ENCODE measurements at regions not wholly inside any gene's neighbourhood (a gene's known extent, or its start where the extent isn't known, plus 50 kb on each side); places are given as distances from the start of the nearest gene placed in this dataset.
A peak's percentile ranks its signal among the peaks of the same experiment; 100 is the strongest.

DNA sequence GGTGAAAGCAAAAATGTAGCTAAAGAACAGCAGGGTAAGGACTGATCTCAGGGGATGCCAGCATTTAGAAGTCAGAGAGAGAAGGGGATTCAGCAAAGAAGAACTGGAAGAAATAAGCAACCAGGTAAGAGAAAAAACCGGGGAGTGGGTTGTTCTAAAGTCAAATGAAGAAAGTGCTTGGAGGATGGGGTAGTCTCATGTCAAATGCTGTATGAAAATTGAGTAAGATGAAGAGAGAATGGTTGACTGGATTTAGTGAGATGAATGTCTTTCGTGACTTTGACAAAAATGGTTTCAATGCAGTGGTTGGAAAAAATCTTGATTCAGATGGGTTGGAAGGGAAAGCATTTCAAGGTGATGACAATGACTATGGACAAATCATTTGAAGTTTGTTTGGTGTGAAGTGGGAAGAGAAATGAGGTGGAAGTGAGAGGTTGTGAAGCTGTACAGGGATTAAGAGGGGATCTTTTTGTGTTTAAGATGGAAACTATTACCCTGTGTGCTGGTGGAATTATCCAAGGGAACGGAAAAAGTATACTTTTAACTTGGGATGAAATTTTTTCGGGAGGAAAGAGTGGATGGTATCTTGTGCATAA lies 484.0 kb downstream of the ETS1 start:
- no peak for DNase-seq

DNA sequence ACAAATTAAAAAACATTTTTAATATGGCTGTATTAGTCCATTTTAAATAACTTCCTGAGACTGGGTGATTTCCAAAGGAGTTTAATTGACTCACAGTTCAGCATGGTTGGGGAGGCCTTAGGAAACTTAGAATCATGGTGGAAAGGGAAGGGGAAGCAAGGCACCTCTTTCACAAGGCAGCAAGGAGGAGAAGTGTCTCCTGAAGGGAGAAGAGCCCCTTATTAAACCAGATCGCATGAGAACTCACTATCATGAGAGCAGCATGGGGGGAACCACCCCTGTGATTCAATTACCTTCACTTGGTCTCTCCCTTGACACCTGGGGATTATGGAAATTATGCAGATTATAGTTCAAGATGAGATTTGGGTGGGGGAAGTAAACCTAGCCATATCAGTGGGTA lies 488.6 kb downstream of the ETS1 start:
- DNase-seq: no peak

DNA sequence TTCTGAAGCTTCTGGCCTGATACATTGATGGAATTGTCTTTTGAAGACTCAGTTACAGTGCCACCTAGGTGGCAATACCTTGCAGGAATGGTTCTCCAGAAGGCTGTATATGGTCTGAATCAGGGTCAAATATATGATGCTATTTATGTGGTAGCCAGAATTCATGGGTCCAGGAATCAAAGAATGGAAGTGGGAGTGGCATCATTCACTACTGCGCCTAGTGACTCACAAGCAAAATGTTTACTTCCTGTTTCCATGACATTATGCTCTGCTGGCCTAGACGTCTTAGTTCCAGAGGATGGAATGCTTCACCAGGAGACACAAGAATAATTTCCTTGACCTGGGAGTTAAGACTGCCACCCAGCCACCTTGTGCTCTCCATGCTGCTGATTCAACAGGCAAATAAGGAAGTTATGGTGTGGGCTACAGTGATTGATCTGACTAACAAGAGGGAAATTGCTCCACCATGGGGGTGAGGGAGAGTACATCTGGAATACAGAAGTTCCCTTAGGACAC lies 491.8 kb downstream of the ETS1 start:
- peak in 2 of 3 donors; percentile 22 to 47 for DNase-seq

DNA sequence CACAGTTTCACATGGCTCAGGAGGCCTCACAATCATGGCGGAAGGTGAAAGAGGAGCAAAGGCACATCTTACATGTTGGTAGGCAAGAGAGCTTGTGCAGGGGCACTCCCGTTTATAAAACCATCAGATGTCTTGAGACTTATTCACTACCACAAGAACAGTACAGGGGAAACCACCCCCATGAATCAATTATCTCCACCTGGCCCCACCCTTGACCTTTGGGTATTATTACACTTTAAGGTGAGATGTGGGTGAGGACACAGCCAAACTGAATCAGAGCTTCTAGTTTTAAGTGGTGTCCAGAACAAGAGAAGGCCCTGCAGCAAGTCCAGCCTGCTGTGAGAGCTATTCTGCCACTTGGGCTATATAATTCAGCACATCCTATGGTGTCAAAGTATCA lies 493.7 kb downstream of the ETS1 start:
- DNase-seq: no peak

DNA sequence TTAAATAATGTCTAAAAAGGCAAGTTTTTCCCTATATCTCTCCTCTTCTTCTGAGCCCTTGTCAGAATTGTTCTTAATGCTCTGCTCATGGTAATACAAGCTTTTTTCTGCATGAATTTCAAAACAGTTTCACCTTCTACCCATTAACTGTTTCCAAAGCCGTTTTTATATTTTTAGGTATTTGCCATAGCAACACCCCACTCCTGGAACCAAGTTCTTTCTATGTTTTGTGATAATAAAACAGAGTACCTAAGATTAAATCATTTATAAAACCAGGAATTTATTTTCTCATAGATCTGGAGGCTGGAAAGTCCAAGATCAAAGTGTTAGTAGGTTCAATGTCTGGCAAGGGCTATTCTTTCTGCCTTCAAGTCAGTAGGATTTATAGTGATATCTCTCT lies 497.4 kb downstream of the ETS1 start:
- no peak for DNase-seq

DNA sequence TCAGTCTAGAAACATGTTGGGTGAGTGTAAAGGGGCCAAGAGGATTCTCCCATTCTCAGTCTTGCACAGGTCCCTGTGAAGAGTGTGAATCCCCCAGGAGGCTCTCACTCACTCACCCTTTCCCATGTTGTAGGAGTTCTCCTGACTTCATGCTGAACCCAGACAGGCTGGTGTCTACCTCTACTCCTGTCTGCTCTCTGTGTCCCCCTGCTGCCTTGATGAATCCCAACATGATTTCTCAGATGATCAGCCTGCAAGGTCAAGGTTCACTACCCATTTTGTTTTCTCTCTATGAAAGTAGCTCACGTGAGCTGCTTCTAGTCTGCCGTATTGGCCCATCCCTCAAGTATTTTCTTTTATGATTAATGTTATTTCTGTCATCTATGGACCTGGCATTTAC lies 500.6 kb downstream of the ETS1 start:
- DNase-seq: no peak

DNA sequence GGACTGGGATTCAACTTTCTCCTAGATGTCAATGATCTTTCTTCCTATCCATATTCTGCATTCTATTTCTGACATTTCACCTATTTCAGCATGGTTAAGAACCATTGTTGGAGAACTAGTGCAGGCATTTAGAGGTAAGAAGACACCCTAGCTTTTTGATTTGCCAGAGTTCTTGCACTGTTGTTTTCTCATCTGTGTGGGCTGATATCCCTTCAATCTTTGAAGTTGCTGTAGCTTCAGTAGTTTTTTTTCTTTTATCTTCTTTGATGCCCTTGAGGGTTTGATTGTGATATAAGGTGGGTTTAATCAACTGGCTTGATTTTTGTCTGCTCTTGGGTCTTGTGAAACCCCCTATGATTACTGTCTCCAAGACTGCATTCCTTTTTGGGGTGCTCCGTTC lies 502.1 kb downstream of the ETS1 start:
- no peak for DNase-seq

DNA sequence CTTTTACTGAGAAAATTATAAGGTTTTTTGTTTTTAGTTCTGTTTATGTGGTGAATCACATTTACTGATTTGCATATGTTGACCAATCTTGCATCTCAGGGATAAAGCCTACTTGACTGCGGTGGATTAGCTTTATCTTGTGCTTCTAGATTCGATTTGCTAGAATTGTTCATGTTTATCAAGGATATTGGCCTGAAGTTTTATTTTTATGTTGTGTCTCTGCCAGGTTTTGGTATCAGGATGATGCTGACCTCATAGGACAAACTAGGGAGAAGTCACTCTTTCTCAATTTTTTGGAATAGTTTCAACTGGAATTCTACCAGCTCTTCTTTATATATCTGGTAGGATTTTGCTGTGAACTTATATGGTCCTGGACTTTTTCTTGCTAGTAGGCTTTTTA lies 504.8 kb downstream of the ETS1 start:
- no peak for DNase-seq

DNA sequence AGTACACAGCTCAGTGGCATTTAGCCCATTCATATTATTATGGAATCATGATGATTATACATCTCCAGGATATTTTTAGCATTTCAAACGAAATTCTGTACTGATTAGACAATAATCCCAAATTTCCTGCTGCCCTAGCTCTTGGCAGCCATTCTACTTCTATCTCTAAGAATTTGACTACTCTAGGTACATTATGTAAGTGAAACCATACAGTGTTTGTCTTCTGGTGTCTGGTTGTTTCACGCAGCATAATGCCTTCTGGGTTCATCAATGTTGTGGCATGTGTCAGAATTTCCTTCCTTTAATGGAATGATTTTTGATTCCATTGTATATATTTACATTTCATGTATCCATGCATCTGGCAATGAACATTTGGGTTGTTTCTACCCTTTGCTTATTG lies 517.7 kb downstream of the ETS1 start:
- DNase-seq: no peak

DNA sequence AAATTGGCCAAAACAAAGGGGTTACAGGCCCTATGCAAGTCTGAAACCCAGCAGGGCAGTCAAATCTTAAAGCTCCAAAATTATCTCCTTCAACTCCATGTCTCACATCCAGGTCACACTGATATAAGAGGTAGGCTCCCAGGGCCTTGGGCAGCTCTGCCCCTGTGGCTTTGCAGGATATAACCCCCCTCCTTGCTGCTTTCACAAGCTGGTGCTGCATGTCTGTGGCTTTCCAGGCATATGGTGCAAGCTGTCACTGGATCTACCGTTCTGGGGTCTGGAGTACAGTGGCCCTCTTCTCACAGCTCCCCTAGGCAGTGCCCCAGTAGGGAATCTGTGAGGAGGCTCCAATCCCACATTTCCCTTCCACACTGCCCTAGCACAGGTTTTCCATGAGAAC lies 519.6 kb downstream of the ETS1 start:
- no peak for DNase-seq

DNA sequence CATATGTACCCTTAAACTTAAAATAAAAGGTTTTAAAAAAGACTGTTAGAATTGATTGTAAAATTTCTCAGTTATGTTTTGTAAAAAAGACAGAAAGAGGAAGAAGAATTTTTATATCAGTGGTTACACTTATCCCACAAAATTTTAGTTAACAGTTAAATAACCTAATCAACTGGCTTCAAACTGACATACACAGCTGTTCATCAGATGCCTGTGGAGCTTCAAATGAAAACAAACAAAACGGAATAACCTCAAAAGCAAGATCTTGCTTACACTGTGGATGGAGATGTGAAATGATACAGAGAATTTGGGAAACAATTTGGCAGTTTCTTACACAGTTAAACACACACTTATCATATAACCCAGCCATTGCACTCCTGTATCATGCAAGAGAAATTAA lies 521.0 kb downstream of the ETS1 start:
- DNase-seq: no peak

DNA sequence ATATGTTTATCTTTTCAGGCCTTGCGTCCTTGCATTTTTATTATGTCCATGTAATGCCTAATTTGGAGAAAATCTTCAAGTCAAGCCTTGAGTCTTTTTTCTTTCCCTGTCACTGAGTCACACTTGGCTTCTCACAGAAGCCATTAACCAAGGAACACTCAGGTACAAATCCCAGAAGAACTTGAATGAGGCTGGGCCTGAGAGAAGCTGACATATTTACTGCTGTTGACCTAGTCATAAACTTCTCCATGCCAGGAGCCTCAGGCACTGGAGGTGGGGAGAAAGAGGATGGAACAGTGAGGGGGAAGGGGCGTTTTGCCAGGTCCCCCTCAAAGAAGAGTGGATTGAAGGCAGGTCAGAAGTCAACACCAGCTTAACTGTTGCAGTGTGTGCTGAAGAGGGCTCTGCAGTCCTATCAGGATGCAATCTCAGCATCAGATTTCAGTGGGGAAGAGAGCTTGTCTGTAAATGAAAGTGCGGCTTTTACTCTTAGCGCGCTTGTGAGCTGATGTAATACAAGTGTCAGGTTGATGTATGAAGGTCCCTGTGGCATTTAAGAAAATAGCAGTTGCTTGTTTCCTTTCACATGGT lies 526.0 kb downstream of the ETS1 start:
- peak in 2 of 3 donors; percentile 33 to 40 for DNase-seq

DNA sequence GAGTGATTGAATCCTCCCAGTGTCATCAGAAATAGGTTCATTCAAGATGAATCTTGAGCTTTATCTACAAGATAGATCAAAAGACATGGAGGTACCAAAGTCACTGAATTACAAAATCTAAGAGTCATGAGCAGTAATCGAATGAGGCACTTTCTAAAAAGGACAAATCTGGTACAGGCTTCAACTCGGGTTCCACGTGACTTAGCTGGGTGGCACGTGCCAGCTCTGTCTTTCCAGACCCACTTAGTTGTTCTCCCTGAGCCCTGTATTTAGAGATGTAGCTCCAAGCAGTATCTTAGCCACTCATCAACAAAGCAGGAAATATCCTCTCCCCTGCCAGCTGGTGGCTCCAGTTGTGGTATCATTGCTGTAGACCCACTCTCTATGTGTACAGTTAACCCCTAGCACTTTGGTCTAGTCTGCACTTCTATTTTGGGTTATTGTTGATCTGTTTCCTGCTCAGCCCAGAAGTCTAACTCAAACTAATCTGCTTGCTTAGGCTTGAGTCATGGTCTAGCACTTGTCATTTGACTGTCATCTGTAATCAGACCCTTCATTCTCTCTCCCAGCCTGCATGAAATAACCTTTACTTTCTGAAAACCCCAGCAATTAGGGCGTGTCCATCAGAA lies 528.7 kb downstream of the ETS1 start:
- DNase-seq: no peak

DNA sequence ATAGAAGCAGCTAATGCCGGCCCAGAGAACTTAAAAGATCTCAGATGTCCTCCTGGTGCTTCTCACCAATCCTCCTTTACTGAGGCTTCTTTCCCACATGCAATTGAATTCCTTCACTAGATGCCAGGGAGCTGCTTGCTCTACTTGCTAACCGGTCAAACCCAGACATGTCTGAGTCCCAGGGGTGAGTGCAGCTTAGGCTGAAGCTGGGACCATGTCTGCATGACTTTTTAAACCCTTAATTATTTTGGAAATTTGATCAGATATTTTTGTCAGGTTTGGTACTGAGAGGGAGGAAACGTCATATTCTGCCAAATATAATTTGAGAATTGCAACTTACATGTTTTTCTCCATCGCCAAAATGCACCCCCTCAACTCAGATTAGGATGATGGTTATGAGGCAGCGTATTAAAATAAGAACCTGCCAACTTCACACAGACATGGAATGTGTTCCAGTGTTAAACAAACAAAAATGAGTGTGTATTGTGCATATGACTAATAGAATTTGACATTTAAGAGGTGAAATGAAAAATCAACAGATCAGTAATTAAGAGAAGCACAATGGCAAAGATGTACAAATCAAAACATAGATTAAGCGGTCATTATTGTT lies 529.5 kb downstream of the ETS1 start:
- no peak for DNase-seq

DNA sequence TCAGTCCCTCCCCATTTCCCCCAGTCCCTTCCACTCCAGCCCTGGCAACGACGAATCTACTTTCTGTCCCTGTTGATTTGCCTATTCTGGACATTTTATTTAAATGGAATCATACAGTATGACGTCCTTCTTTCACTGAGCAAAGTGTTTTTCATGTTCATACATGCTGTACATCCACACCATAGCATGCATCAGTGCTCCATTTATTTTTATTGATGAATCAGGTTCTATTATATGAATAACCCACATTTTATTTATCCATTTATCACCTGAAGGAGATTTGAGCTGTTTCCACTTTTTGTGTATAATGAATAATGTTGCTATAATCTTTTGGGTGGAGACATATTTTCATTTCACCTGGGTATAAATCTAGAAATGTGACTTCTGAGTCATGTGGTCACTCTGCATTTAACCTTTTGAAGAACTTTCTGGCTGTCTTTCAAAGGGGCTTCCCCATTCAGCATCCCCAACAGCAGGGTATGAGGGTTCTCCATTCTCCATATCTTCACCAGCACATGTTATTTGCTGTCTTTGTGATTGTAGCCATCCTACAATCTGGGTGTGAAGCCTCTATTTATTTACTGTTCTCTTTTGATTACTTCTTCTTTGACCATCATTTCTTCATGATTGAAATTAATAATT lies 531.7 kb downstream of the ETS1 start:
- DNase-seq: no peak

DNA sequence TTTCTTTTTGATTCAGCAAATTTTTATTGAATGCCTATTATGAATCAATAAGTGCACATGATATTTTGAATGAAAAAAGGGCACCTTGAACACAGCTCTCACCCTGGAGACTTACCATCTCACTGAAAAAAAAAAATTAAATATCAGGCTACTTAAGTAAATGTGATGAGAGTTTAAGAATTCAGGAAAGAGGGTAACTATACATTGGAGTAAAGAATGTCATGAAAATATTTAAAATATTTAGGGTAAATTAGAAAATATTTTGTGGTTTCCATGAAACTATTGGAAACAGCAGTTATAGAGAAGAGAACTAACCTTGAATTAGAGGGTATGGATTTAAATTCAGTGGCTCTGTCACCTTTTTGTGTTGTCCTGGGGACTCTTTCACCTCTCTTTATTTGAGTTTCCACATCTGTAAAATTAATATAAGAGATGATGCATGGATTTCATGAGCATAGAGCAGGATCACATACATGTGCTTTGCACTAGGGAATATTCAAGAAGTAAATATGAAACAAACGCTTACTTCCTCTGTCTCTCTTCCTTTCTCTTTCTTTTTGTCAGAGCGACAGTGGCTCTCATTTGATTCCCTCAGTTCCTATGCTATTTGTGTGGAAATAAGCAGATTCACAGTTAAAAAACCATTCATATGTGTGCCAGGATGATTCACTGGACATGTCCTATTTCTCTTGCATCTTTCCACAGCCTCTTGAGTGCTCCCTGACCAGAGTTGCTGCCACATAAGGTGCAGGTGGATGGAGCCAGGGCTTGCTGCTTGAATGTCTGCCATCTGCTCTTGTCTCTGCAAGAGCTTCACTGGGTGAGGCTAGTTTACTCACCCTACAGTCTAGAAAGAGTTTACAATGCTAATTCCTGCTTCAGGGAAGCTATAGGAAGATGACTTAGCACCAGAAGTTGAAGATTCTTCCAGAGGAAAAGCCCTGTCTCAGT lies 533.1 kb downstream of the ETS1 start:
- no peak for DNase-seq

DNA sequence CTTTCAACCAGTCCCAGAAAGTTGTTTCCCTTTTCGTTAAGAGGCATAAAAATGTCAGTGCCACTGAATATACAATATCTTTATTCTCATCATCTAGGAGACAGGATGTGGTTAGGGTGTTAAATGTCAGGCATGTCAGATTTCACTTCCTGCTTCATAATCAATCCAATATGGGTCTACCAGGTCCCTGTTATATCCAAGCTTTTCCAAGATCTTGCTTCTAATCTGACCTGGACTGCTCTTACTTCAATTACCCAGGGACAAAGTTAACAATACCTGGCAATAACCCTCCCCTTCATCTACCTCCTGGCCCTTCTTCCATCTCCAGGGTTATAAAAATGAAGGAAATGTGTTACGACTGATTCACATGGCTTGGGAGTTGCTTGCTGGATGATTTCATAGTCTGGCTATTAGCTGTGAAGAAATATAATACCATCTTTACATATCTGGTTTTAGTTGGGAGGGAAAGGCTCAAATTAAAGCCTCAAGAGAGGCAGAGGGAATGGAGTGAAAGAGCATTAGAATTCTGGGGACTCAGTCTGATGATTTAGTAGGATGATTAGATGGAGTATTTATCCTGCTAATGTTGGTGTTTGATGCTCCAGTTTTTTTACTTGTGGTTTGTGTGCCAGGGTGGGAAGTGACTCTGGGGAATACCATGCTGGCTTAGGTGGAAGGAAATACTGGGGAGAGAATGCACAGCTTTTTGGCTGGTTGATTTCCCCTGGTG lies 534.3 kb downstream of the ETS1 start:
- DNase-seq: peak in 2 of 3 donors; percentile 38 to 79

DNA sequence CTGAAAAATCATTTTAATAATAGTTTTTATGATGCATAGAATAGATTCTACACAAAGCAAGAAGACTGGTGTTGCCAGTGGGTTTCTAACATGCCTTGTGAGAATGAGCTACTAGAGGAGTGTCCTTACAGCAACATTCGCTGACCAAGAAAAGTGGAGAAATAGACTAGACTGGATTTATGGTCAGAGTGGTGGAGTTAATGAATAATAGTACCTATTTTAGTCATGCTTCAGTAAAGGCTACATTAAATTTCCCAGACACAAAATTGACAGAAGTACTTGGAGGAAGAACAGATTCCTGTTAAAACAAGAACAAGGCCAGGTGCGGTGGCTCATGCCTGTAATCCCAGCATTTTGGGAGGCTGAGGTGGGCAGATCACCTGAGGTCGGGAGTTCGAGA lies 539.2 kb downstream of the ETS1 start:
- DNase-seq: no peak

DNA sequence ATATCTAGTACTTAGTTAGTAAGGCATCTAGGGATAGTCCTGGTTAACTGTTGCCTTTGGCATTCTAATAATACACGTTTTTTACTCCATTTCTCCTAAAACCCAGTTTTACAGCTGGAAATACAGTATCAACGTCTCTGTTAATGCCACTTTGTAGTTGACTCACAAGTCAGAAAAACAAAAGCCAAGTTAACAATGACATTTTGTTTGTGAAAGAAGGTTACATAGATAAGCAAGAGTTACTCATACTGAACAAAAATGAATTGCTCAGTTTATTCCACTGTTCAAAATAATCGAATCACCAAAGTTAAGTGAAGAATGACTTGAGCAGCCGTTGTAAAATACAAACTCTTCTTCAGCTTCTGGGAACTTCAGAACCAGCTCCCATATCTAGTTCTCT lies 540.3 kb downstream of the ETS1 start:
- no peak for DNase-seq

DNA sequence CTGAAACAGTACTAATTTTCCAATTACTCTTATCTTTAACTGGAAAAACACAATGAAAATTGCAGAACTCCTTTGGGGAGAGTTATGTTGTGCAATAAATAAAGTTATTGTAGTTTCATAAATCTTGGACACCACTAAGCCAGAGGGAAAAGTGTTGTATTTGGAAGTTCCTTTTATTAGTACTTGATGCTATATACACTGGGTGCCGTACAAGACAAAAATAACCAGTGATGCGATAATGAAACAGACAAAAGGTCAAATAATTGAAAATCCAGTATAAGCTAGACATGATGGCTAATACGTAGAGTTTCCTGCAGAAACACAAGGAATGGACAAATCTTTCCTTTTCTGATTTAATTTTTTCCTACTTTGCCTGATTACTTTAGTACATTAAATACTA lies 541.1 kb downstream of the ETS1 start:
- DNase-seq: peak in 1 of 3 donors; percentile 29

All from muscle of back (tissue), 3 donors.